OCI-LY7 (cell line): ENCODE measurements at regions not wholly inside any gene's neighbourhood (a gene's known extent, or its start where the extent isn't known, plus 50 kb on each side); places are given as distances from the start of the nearest gene placed in this dataset.

Experiments
- EZH2phosphoT487 ChIP-seq: fragments of 200-600 bp; sonication (generic); IDR thresholded peaks from 2 replicates; pipeline ENCODE4 v1.6.1; 2018; ENCODE audit warnings: low read depth, borderline replicate concordance, mild to moderate bottlenecking, mixed run types, antibody characterized with exemption, low read length, moderate library complexity, mixed read lengths
- TF ChIP-seq, protein P1 (sequence below): fragments of 200-600 bp; sonication (generic); conservative IDR thresholded peaks from 2 replicates; pipeline ENCODE4 v1.5.1; 2014; ENCODE audit warnings: mild to moderate bottlenecking, antibody characterized with exemption, low read length, moderate library complexity, mixed read lengths

DNA sequence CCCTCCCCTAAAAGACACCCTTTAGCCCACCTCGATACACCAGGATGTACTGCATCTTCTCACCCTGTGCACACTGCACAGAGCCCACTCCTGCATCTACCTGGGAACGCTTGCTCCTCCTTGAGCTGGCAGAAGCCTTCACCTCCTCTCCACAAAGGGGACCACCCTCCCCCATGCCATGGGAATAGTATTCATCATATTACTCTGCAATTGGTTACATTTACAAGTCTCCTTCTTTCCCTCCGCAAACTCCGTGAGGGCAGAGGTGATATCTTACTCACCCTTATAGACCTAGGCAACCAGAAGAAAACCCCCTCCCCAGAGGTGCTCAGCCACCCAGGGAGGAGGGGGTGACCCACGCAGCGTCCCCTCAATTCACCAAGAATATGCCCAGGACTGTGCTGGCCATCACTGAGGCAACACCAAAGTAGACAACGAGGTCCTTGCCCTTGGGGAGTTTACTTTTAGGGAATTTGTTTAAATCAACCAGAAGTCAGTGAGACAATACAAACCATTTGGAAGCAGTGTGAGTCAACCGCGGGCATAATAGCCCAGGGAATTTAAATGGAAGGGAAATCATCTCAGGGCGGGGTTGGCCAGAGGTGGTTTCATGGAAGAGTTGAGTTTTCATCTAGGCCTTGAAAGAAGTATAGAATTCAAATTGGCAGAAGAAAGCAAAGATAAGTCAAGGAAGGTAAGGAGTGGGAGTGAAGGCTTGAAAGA, 214.5 kb downstream of the BARX2 start:
- TF ChIP-seq, protein P1, sequence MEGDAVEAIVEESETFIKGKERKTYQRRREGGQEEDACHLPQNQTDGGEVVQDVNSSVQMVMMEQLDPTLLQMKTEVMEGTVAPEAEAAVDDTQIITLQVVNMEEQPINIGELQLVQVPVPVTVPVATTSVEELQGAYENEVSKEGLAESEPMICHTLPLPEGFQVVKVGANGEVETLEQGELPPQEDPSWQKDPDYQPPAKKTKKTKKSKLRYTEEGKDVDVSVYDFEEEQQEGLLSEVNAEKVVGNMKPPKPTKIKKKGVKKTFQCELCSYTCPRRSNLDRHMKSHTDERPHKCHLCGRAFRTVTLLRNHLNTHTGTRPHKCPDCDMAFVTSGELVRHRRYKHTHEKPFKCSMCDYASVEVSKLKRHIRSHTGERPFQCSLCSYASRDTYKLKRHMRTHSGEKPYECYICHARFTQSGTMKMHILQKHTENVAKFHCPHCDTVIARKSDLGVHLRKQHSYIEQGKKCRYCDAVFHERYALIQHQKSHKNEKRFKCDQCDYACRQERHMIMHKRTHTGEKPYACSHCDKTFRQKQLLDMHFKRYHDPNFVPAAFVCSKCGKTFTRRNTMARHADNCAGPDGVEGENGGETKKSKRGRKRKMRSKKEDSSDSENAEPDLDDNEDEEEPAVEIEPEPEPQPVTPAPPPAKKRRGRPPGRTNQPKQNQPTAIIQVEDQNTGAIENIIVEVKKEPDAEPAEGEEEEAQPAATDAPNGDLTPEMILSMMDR, result no peak
- TF ChIP-seq EZH2phosphoT487, result no peak
